ENCODE measurements at regions not wholly inside any gene's neighbourhood (a gene's known extent, or its start where the extent isn't known, plus 50 kb on each side); places are given as distances from the start of the nearest gene placed in this dataset.

GRCh38 chr12:43132291-43132690 lies 419.7 kb downstream of the ADAMTS20 start:
- no peak overlapping the region for H3K9ac ChIP-seq (ENCODE audit: low read depth, low read length, poor library complexity, severe bottlenecking)
- H3F3A ChIP-seq (ENCODE audit: low read depth), result no peaks in the 10 kb centered on the region
- no peak for TF ChIP-seq CTCF (conservative IDR thresholded peaks at IDR 0.05; ENCODE audit: low read length)
- TF ChIP-seq EZH2phosphoT487 (IDR thresholded peaks at IDR 0.05; ENCODE audit: borderline replicate concordance), result no peak
- H3K79me2 ChIP-seq (ENCODE audit: insufficient read depth, low read length), result no peaks in the 10 kb centered on the region
- no peaks in the 10 kb centered on the region for H3K9me3 ChIP-seq (ENCODE audit: insufficient read depth, low read depth, low read length)
- no peak overlapping the region for H3K4me2 ChIP-seq (ENCODE audit: low read depth, low read length, poor library complexity, severe bottlenecking)
- H4K20me1 ChIP-seq (ENCODE audit: insufficient read depth, low read length, poor library complexity, severe bottlenecking), result no peaks in the 10 kb centered on the region
- no peak overlapping the region for H3K4me3 ChIP-seq (ENCODE audit: low read length, poor library complexity, severe bottlenecking)
- no peaks in the 10 kb centered on the region for H3K27me3 ChIP-seq (ENCODE audit: insufficient read depth, low read length, poor library complexity, severe bottlenecking)
- H3K9me2 ChIP-seq (replicated peaks; ENCODE audit: low read depth, low read length), result no peaks in the 10 kb centered on the region
- H3K4me1 ChIP-seq (ENCODE audit: insufficient read depth, low read length, poor library complexity, severe bottlenecking), result no peaks in the 10 kb centered on the region
- H3K36me3 ChIP-seq (ENCODE audit: insufficient read depth, low read length), result no peaks in the 10 kb centered on the region
- no peak overlapping the region for H2AFZ ChIP-seq (ENCODE audit: low read length)

DNA sequence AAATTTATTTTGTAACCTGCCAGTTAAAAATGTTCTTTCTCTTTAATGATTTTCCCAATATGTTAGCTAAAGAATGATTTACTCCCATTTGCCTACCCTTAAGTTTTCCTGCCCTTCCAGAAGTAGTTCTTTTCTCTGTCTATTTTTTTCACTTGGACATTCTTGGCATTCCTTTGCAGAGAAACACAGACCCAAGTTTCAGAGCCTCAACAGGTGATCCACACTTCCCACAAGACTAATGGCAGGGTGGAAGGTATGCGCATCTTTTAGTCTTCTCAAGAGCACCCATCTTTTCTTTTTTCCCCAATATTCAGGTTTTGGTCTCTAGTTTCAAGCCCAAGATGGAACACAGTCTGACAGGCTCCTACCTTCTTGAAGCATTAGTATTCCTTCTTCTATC lies 420.7 kb downstream of the ADAMTS20 start:
- no peaks in the 10 kb centered on the region for H3K4me1 ChIP-seq (ENCODE audit: insufficient read depth, low read length, poor library complexity, severe bottlenecking)
- H2AFZ ChIP-seq (ENCODE audit: low read length), result no peak overlapping the region
- H3K4me3 ChIP-seq (ENCODE audit: low read length, poor library complexity, severe bottlenecking), result no peak overlapping the region
- H3K9me2 ChIP-seq (replicated peaks; ENCODE audit: low read depth, low read length), result no peaks in the 10 kb centered on the region
- H3K9me3 ChIP-seq (ENCODE audit: insufficient read depth, low read depth, low read length), result no peaks in the 10 kb centered on the region
- no peaks in the 10 kb centered on the region for H3K36me3 ChIP-seq (ENCODE audit: insufficient read depth, low read length)
- no peaks in the 10 kb centered on the region for H3K27me3 ChIP-seq (ENCODE audit: insufficient read depth, low read length, poor library complexity, severe bottlenecking)
- no peaks in the 10 kb centered on the region for H3K79me2 ChIP-seq (ENCODE audit: insufficient read depth, low read length)
- no peaks in the 10 kb centered on the region for H4K20me1 ChIP-seq (ENCODE audit: insufficient read depth, low read length, poor library complexity, severe bottlenecking)
- H3K4me2 ChIP-seq (ENCODE audit: low read depth, low read length, poor library complexity, severe bottlenecking), result no peak overlapping the region
- TF ChIP-seq EZH2phosphoT487 (IDR thresholded peaks at IDR 0.05; ENCODE audit: borderline replicate concordance) (no peak), CTCF (conservative IDR thresholded peaks at IDR 0.05; ENCODE audit: low read length) (no peak)
- H3K9ac ChIP-seq (ENCODE audit: low read depth, low read length, poor library complexity, severe bottlenecking), result no peak overlapping the region
- no peaks in the 10 kb centered on the region for H3F3A ChIP-seq (ENCODE audit: low read depth)

GRCh38 chr12:43127886-43128549 lies 424.0 kb downstream of the ADAMTS20 start:
- Histone ChIP-seq H3K4me1 (ENCODE audit: insufficient read depth, low read length, poor library complexity, severe bottlenecking) (no peaks in the 10 kb centered on the region), H3K4me2 (ENCODE audit: low read depth, low read length, poor library complexity, severe bottlenecking) (no peak overlapping the region), H2AFZ (ENCODE audit: low read length) (no peak overlapping the region), H3K9me2 (replicated peaks; ENCODE audit: low read depth, low read length) (no peaks in the 10 kb centered on the region), H3K79me2 (ENCODE audit: insufficient read depth, low read length) (no peaks in the 10 kb centered on the region), H3K27me3 (ENCODE audit: insufficient read depth, low read length, poor library complexity, severe bottlenecking) (no peaks in the 10 kb centered on the region), H4K20me1 (ENCODE audit: insufficient read depth, low read length, poor library complexity, severe bottlenecking) (no peaks in the 10 kb centered on the region), H3K9me3 (ENCODE audit: insufficient read depth, low read depth, low read length) (no peaks in the 10 kb centered on the region), H3K9ac (ENCODE audit: low read depth, low read length, poor library complexity, severe bottlenecking) (no peak overlapping the region), H3F3A (ENCODE audit: low read depth) (no peaks in the 10 kb centered on the region), H3K4me3 (ENCODE audit: low read length, poor library complexity, severe bottlenecking) (no peak overlapping the region), H3K36me3 (ENCODE audit: insufficient read depth, low read length) (no peaks in the 10 kb centered on the region)
- TF ChIP-seq CTCF (conservative IDR thresholded peaks at IDR 0.05; ENCODE audit: low read length) (no peak), EZH2phosphoT487 (IDR thresholded peaks at IDR 0.05; ENCODE audit: borderline replicate concordance) (no peak)
